Parathyroid adenoma (tissue), 2 donors: ENCODE measurements at regions not wholly inside any gene's neighbourhood (a gene's known extent, or its start where the extent isn't known, plus 50 kb on each side); places are given as distances from the start of the nearest gene placed in this dataset.

Experiments used
- H2AFZ ChIP-seq: fragments of 300-600 bp; sonication (generic); one replicate; pipeline ENCODE4 v1.7.0; 2017; ENCODE audit warnings: antibody characterized with exemption, mild to moderate bottlenecking
- H3K27ac ChIP-seq: fragments of 300-600 bp; sonication (generic); one replicate; pipeline ENCODE4 v1.7.0; 2017
- H3K27me3 ChIP-seq: fragments of 300-600 bp; sonication (generic); one replicate; pipeline ENCODE4 v1.7.0; 2017; ENCODE audit warnings: low read length; ENCODE audit not compliant: control insufficient read depth, insufficient read depth
- H3K36me3 ChIP-seq: fragments of 300-600 bp; sonication (generic); one replicate; pipeline ENCODE4 v1.7.0; 2017; ENCODE audit warnings: low read length; ENCODE audit not compliant: control insufficient read depth, insufficient read depth
- H3K4me1 ChIP-seq: fragments of 300-600 bp; sonication (generic); one replicate; pipeline ENCODE4 v1.7.0; 2017; ENCODE audit warnings: control low read depth
- H3K4me2 ChIP-seq: fragments of 300-600 bp; sonication (generic); one replicate; pipeline ENCODE4 v1.7.0; 2017; ENCODE audit warnings: low read length
- H3K4me3 ChIP-seq: fragments of 300-600 bp; sonication (generic); one replicate; pipeline ENCODE4 v1.7.0; 2017; ENCODE audit warnings: low read depth, low read length
- H3K79me2 ChIP-seq: fragments of 300-600 bp; sonication (generic); one replicate; pipeline ENCODE4 v1.7.0; 2017; ENCODE audit warnings: control low read depth
- H3K9ac ChIP-seq: fragments of 300-600 bp; sonication (generic); one replicate; pipeline ENCODE4 v1.7.0; 2017; ENCODE audit warnings: mild to moderate bottlenecking
- H3K9me3 ChIP-seq: fragments of 300-600 bp; sonication (generic); one replicate; pipeline ENCODE4 v1.7.0; 2017; ENCODE audit warnings: low read length; ENCODE audit not compliant: control insufficient read depth
- CTCF ChIP-seq: fragments of 300-600 bp; sonication (generic); IDR thresholded peaks from one replicate; pipeline ENCODE4 v1.7.0; 2017; ENCODE audit warnings: antibody characterized with exemption, mild to moderate bottlenecking
- donor health status: primary hyperparathyroidism.

DNA sequence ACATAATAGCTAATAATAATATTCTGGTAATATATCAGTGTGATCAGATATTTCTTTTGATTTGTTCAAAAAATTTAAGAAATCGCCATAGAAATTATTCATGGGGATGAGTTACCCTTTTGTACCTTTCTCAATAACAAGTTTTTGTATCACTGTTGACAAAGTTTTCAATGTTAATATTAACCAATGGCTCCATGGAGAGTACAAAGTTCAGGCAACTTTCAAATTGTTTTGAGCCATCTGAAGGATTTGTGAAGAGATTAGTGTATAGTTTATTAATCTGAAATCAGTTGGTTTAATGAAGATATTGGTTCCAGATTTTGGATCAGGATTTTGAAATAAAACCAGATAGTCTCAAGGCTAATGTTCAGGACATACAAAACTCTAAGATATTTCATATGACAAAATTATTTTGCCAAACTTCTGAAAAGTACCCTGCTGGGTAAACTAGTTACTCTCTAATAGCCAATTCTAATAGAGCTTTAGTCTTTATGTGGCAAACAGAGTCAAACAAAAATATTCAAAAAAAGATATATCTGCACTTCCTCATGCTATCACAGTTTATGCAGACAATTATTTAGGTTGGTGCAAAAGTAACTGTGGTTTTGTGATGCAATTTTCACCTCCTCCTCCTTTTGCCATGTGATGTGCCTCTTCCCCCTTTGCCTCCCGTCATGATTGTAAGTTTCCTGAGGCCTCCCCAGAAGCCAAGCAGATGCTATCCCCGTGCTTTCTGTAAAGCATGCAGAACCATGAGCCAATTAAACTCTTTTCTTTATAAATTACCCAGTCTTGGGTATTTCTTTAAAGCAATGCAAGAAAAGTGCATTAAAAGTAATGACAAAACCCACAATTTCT lies 1105.0 kb downstream of the PLA2G4A start:
- H3K27ac ChIP-seq = no peak overlapping the region
- no peaks in the 10 kb centered on the region for H3K79me2 ChIP-seq
- no peak overlapping the region for H3K9ac ChIP-seq
- no peak overlapping the region for H3K4me2 ChIP-seq
- H2AFZ ChIP-seq = no peak overlapping the region
- H3K9me3 ChIP-seq = no peaks in the 10 kb centered on the region
- H3K27me3 ChIP-seq = no peaks in the 10 kb centered on the region
- H3K4me3 ChIP-seq = no peak overlapping the region
- no peaks in the 10 kb centered on the region for H3K36me3 ChIP-seq
- no peak for TF ChIP-seq CTCF
- no peaks in the 10 kb centered on the region for H3K4me1 ChIP-seq

DNA sequence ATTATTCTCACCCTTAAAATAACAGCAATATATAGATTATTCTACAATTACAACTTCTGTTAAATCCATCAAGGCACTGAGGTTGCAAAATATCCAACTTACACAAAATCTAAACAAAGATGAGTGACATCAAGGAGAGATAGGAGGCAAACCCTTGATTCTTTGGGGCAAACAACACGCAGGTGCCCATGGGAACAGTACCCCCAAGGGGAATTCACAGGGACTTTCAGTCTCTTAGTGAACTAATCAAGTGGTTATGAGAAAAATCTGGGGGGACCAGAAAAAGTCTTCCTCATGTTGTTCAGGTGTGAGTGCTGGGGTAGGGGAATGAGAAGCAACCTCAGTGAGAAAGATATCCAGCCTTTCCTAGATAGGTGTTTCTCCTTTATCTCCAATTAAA lies 1107.9 kb downstream of the PLA2G4A start:
- Histone ChIP-seq H3K79me2 (no peaks in the 10 kb centered on the region), H3K9me3 (no peaks in the 10 kb centered on the region), H2AFZ (no peak overlapping the region), H3K36me3 (no peaks in the 10 kb centered on the region), H3K4me3 (no peak overlapping the region), H3K27ac (no peak overlapping the region), H3K9ac (no peak overlapping the region), H3K4me1 (no peaks in the 10 kb centered on the region), H3K4me2 (no peak overlapping the region), H3K27me3 (no peaks in the 10 kb centered on the region)
- TF ChIP-seq CTCF = no peak

- no peak overlapping the region for H3K4me3 ChIP-seq
- H3K4me2 ChIP-seq = no peak overlapping the region
- H3K27ac ChIP-seq = no peak overlapping the region
- H3K27me3 ChIP-seq = no peaks in the 10 kb centered on the region
- no peaks in the 10 kb centered on the region for H3K36me3 ChIP-seq
- H3K9me3 ChIP-seq = no peaks in the 10 kb centered on the region
- no peak for TF ChIP-seq CTCF
- no peak overlapping the region for H2AFZ ChIP-seq
- H3K9ac ChIP-seq = no peak overlapping the region
- no peaks in the 10 kb centered on the region for H3K4me1 ChIP-seq
- H3K79me2 ChIP-seq = no peaks in the 10 kb centered on the region
Measured at GRCh38 chr1:187938092-187938491, 1109.3 kb downstream of the PLA2G4A start.

- Histone ChIP-seq H2AFZ (no peak overlapping the region), H3K4me2 (no peak overlapping the region), H3K79me2 (no peaks in the 10 kb centered on the region), H3K9me3 (no peaks in the 10 kb centered on the region), H3K4me3 (no peak overlapping the region), H3K27me3 (no peaks in the 10 kb centered on the region), H3K4me1 (no peaks in the 10 kb centered on the region), H3K36me3 (no peaks in the 10 kb centered on the region), H3K27ac (no peak overlapping the region), H3K9ac (no peak overlapping the region)
- TF ChIP-seq CTCF = no peak
Measured at GRCh38 chr1:187942986-187943385, 1114.2 kb downstream of the PLA2G4A start.
